GM12878 (cell line): ENCODE measurements at regions not wholly inside any gene's neighbourhood (a gene's known extent, or its start where the extent isn't known, plus 50 kb on each side); places are given as distances from the start of the nearest gene placed in this dataset.

Experiments used
- ATAC-seq: fragments of 200-7000 bp; cut with Tn5 transposase; 3 replicates; pipeline ENCODE4 v1.9.1; 2020; ENCODE audit warnings: mild to moderate bottlenecking, moderate library complexity
- BruUV-seq: library from RNA; stranded (reverse); fragments of 400-500 nt; replicated peaks from 2 replicates; lab custom pipeline; 2021; lab: Mats Ljungman, UMichigan
- CTCF ChIA-PET: fragments of 300-600 bp; sonication (Branson Sonifier 250); formaldehyde crosslinking; extraction: SDS; loops from one replicate; lab custom pipeline; 2021; ENCODE audit warnings: inconsistent platforms; lab: Yijun Ruan, JAX
- POLR2A ChIA-PET: fragments of 350-600 bp; formaldehyde crosslinking; extraction: SDS; loops from one replicate; lab custom pipeline; 2021; ENCODE audit warnings: inconsistent platforms; lab: Charles Lee
- RAD21 ChIA-PET: fragments of 300-600 bp; sonication (Branson Sonifier 250); formaldehyde crosslinking; loops from one replicate; lab custom pipeline; 2023; ENCODE audit warnings: antibody characterized with exemption; ENCODE audit not compliant: unreplicated experiment; lab: Charles Lee
- SMC1A ChIA-PET: fragments of 300-600 bp; sonication (Branson Sonifier 250); formaldehyde crosslinking; loops from one replicate; lab custom pipeline; 2023; ENCODE audit not compliant: unreplicated experiment, uncharacterized antibody; lab: Charles Lee
- DNase-seq: peaks from one replicate; pipeline ENCODE4 v3.0.0-alpha.2; 2011; ENCODE audit warnings: low read depth, low spot score
- FAIRE-seq: peaks from 3 replicates; lab custom pipeline; 2011; peaks lifted over from hg19 to GRCh38; lab: Jason Lieb, UNC
- H2AFZ ChIP-seq: 2 replicates; pipeline ENCODE4 v1.6.0; 2011; ENCODE audit warnings: low read depth, low read length, control low read depth; ENCODE audit not compliant: control insufficient read depth
- H3K27ac ChIP-seq: 2 replicates; pipeline ENCODE4 v1.5.1; 2011; ENCODE audit warnings: control low read depth; ENCODE audit not compliant: control insufficient read depth, insufficient read depth
- H3K27me3 ChIP-seq, 2 experiments: replicated peaks in 1 of 2; 2 replicates each; pipeline versions ENCODE4 v1.6.0 to v1.6.1; 2011; ENCODE audit warnings: low read length in 1 of 2; ENCODE audit not compliant: control insufficient read depth in 2 of 2, insufficient read depth in 2 of 2
- H3K36me3 ChIP-seq, 2 experiments: 2 replicates each; pipeline ENCODE4 v1.5.1; 2011; ENCODE audit warnings: low read length in 1 of 2; ENCODE audit not compliant: control insufficient read depth in 2 of 2, insufficient read depth in 2 of 2
- H3K4me1 ChIP-seq: 2 replicates; pipeline ENCODE4 v1.6.1; 2011; ENCODE audit warnings: mild to moderate bottlenecking, low read length, moderate library complexity, mixed read lengths; ENCODE audit not compliant: control insufficient read depth, insufficient read depth
- H3K4me2 ChIP-seq: 2 replicates; pipeline ENCODE4 v1.6.0; 2011; ENCODE audit warnings: control low read depth; ENCODE audit not compliant: control insufficient read depth, insufficient read depth
- H3K4me3 ChIP-seq: fragments of 200-600 bp; sonication (generic); 2 replicates; pipeline ENCODE4 v1.5.1; 2016
- H3K79me2 ChIP-seq: 2 replicates; pipeline ENCODE4 v1.6.0; 2011; ENCODE audit warnings: low read length; ENCODE audit not compliant: control insufficient read depth, insufficient read depth
- H3K9ac ChIP-seq: 2 replicates; pipeline ENCODE4 v1.8.0; 2011; ENCODE audit warnings: low read length, control low read depth, mixed read lengths; ENCODE audit not compliant: control insufficient read depth, insufficient read depth
- H3K9me3 ChIP-seq: replicated peaks from 3 replicates; pipeline ENCODE4 v1.5.1; 2011; ENCODE audit warnings: mild to moderate bottlenecking, low read length; ENCODE audit not compliant: control insufficient read depth, insufficient read depth
- H4K20me1 ChIP-seq: 2 replicates; pipeline ENCODE4 v1.6.0; 2011; ENCODE audit not compliant: control insufficient read depth, insufficient read depth
- BMI1 ChIP-seq: fragments of 450-650 bp; IDR thresholded peaks from 2 replicates; pipeline ENCODE4 v1.6.1; 2016; ENCODE audit warnings: mild to moderate bottlenecking, moderate library complexity, borderline replicate concordance
- CHD4 ChIP-seq: fragments of 200-600 bp; sonication (generic); IDR thresholded peaks from 2 replicates; pipeline ENCODE4 v1.6.1; 2016; ENCODE audit warnings: mild to moderate bottlenecking
- E2F4 ChIP-seq: IDR thresholded peaks from 2 replicates; pipeline ENCODE4 v1.6.1; 2012; ENCODE audit warnings: low read depth, low read length, improper control_type of control experiment
- FOS ChIP-seq: IDR thresholded peaks from 3 replicates; pipeline ENCODE4 v1.6.1; 2011; ENCODE audit warnings: borderline replicate concordance; ENCODE audit not compliant: insufficient read length; ENCODE audit errors: extremely low read depth
- HDAC2 ChIP-seq: fragments of 200-600 bp; sonication (generic); IDR thresholded peaks from 2 replicates; pipeline ENCODE4 v1.6.1; 2017
- MEF2A ChIP-seq: IDR thresholded peaks from 2 replicates; pipeline ENCODE4 v1.6.1; 2011; ENCODE audit warnings: low read depth, mild to moderate bottlenecking, low read length, moderate library complexity; ENCODE audit not compliant: insufficient read depth
- MEF2B ChIP-seq: fragments of 450-650 bp; IDR thresholded peaks from 2 replicates; pipeline ENCODE4 v1.6.1; 2018; ENCODE audit warnings: mild to moderate bottlenecking, moderate library complexity; ENCODE audit not compliant: partially characterized antibody, poor library complexity, severe bottlenecking
- NFXL1 ChIP-seq: fragments of 450-650 bp; IDR thresholded peaks from 2 replicates; pipeline ENCODE4 v1.6.1; 2017; ENCODE audit warnings: antibody characterized with exemption, mild to moderate bottlenecking, borderline replicate concordance
- PAX8 ChIP-seq: fragments of 450-650 bp; IDR thresholded peaks from 2 replicates; pipeline ENCODE4 v1.6.1; 2017; ENCODE audit warnings: mild to moderate bottlenecking, moderate library complexity
- POLR2AphosphoS2 ChIP-seq: IDR thresholded peaks from 2 replicates; pipeline ENCODE4 v1.6.1; 2011; ENCODE audit warnings: low read depth, mild to moderate bottlenecking, low read length, improper control_type of control experiment, moderate library complexity
- SIN3A ChIP-seq: IDR thresholded peaks from 2 replicates; pipeline ENCODE4 v1.6.1; 2012; ENCODE audit warnings: low read depth, low read length, improper control_type of control experiment
- SMC3 ChIP-seq: IDR thresholded peaks from 2 replicates; pipeline ENCODE4 v1.6.1; 2011; ENCODE audit warnings: low read length, improper control_type of control experiment, borderline replicate concordance
- TCF12 ChIP-seq: IDR thresholded peaks from 2 replicates; pipeline ENCODE4 v1.6.1; 2011; ENCODE audit warnings: low read depth, mild to moderate bottlenecking, low read length
- ZBED1 ChIP-seq: IDR thresholded peaks from 2 replicates; pipeline ENCODE4 v1.6.1; 2016; ENCODE audit warnings: borderline replicate concordance
- ZNF274 ChIP-seq: IDR thresholded peaks from one replicate; pipeline ENCODE4 v1.8.0; 2011; ENCODE audit not compliant: insufficient read length, insufficient read depth
- ZNF384 ChIP-seq: IDR thresholded peaks from 2 replicates; pipeline ENCODE4 v1.6.1; 2012; ENCODE audit warnings: low read depth, mild to moderate bottlenecking, low read length, improper control_type of control experiment, borderline replicate concordance
- WGBS: methylation state at CpG from one replicate; pipeline ENCODE4 v1.1.6; 2016; ENCODE audit warnings: low lambda C conversion rate; ENCODE audit not compliant: insufficient replicate concordance, insufficient coverage; ENCODE audit errors: missing lambda C conversion rate; 5-methylcytosine and 5-hydroxymethylcytosine counted together
- in situ Hi-C: fragments of 300-500 bp; cut with MboI; formaldehyde crosslinking; loops from 9 replicates; pipeline ENCODE4 v1.14.3; 2018; ENCODE audit warnings: mixed read lengths
- intact Hi-C: fragments of 100-400 bp; cut with micrococcal nuclease; formaldehyde crosslinking; loops from one replicate; pipeline ENCODE4 v1.14.2; 2022; ENCODE audit not compliant: unreplicated experiment
- TF ChIP-seq, protein P1 (sequence below): IDR thresholded peaks from 2 replicates; pipeline ENCODE4 v1.6.1; 2011; ENCODE audit warnings: borderline replicate concordance, low read depth, mild to moderate bottlenecking, moderate library complexity, low read length; ENCODE audit not compliant: insufficient read depth, poor library complexity, severe bottlenecking

- FAIRE-seq: no peak
- no peak overlapping the region for H3K4me3 ChIP-seq
- H4K20me1 ChIP-seq: no peaks in the 10 kb centered on the region
- TF ChIP-seq ZNF274 (no peak), MEF2A (no peak), MEF2B (no peak), CHD4 (no peak), SIN3A (no peak), NFXL1 (no peak), POLR2AphosphoS2 (no peak), ZNF384 (no peak), BMI1 (no peak), PAX8 (no peak), E2F4 (no peak), SMC3 (no peak), TCF12 (no peak), HDAC2 (no peak), FOS (no peak), ZBED1 (no peak)
- TF ChIP-seq, protein P1, sequence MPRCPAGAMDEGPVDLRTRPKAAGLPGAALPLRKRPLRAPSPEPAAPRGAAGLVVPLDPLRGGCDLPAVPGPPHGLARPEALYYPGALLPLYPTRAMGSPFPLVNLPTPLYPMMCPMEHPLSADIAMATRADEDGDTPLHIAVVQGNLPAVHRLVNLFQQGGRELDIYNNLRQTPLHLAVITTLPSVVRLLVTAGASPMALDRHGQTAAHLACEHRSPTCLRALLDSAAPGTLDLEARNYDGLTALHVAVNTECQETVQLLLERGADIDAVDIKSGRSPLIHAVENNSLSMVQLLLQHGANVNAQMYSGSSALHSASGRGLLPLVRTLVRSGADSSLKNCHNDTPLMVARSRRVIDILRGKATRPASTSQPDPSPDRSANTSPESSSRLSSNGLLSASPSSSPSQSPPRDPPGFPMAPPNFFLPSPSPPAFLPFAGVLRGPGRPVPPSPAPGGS: no peak
- TF ChIP-seq, all 136 proteins: peak for 0
- Histone ChIP-seq H3K27me3 (peaks cover 0 to 1% of the 10 kb centered on the region in 2 experiments; a peak in 1 of 4 replicates), H3K9me3 (no peaks in the 10 kb centered on the region), H3K4me2 (no peak overlapping the region), H3K9ac (no peak overlapping the region), H3K4me1 (no peaks in the 10 kb centered on the region), H2AFZ (no peak overlapping the region), H3K79me2 (no peaks in the 10 kb centered on the region), H3K36me3 (no peaks in the 10 kb centered on the region), H3K27ac (no peak overlapping the region)
- BruUV-seq: no TSS peak
- POLR2A ChIA-PET: no interaction called here
- DNase-seq (no peak), ATAC-seq (no peak)
- intact Hi-C loops (no loop called here), in situ Hi-C loops (loop anchor here (5.0 to 25.0 kb wide), 4 partner anchors 866 to 1619 kb away; no protein-coding TSS in a partner anchor)
- 35% methylated on average over 3 of the region's 3 CpGs for whole genome bisulfite sequencing
- CTCF ChIA-PET: no interaction called here
- RAD21 ChIA-PET: no interaction called here
- SMC1A ChIA-PET: interaction anchor here (0.8 to 1.5 kb wide), 2 partner anchors 47 to 1107 kb away, joined by 3 read pairs; no protein-coding TSS in a partner anchor
These were observed 406.4 kb downstream of the SNAPC1 start for GRCh38 chr14:62168564-62169155.
